NCI-H2227 (cell line): ENCODE measurements at regions not wholly inside any gene's neighbourhood (a gene's known extent, or its start where the extent isn't known, plus 50 kb on each side); places are given as distances from the start of the nearest gene placed in this dataset.

Experiments
- DNase-seq: peaks from one replicate; lab custom pipeline; 2025; ENCODE audit not compliant: unreplicated experiment; lab: John Stamatoyannopoulos, UW

DNA sequence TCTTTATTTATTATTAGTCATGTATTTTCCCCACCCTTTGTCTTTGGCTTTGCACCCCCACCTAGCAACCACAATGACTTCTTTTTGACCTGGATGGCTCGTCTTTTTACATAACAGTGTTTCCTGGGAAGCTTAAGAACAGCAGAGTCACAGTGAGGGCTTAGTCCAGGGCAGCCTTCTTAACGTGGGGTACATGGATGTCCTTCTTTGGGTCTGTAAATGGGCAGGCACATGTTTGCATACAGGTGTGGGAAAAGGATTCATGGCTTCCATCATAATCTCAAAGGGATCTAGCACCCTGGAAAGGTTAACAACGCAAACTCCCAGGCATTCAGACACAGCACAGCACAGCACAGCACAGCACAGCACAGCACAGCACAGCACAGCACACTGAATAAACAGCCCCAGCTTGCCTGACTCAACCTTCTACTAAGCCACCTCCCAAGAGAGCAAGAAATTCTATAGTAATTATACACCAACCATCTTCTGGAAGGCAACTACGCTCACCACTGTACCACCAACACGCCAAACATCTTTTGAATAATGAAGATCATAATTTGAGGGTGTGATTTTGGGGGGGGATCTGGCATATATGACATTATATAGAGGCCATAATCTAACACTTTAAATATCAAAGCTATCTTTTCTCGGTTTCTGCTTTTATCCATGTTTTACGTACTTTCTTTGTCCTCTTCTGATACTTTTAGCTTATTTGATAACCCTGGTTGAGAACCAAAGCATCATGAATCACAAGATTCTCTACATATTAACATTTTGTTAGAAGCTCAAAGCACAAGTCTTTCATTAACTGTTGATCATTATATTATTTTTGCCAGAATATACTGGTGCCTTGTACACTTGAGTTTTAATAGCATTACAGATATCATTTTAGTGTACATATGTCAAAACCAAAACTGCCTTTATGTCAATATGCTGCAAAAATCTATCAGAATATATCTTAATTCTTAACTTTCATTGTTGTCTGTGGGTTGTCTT lies 177.2 kb upstream of the KLF14 start:
- no peak for DNase-seq

GRCh38 chr7:130912082-130912861 lies 178.3 kb upstream of the KLF14 start:
- DNase-seq, result no peak

DNA sequence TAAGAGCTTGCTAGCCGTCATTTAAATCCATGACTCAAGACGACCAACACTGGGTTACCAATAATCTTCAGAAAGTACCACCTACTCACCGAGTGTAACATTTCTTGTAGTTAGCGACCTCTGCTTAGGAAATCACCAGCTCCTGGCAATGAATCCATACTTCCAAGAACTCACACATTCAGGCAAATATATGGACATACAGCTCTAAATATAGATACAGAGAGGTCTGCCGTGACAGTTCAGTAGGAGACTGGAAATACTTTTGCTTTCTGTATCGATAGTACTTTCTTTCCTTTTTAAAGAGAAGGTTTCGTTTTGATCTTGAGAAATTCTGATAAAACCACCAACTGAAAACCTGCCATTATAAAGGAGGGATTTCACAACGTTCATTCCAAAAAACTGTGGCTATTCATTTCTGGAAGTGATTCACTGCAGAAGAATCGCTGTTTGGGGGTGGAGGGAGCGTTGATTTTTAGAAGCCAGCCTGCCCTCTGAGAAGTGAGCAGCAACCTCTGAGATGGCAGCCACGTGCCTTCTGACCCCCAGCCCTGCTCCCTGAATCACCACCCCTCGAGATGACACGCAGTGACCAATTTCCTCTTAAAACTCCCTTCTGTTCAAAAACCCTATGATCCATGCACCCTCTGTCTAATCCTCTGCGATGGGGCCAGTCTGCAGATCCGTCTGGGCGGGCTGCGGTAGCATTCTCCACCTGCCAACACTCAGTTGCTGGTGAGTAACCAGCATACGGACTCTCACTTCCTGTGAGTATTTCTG lies 179.0 kb upstream of the KLF14 start:
- peak; percentile 44 for DNase-seq

DNA sequence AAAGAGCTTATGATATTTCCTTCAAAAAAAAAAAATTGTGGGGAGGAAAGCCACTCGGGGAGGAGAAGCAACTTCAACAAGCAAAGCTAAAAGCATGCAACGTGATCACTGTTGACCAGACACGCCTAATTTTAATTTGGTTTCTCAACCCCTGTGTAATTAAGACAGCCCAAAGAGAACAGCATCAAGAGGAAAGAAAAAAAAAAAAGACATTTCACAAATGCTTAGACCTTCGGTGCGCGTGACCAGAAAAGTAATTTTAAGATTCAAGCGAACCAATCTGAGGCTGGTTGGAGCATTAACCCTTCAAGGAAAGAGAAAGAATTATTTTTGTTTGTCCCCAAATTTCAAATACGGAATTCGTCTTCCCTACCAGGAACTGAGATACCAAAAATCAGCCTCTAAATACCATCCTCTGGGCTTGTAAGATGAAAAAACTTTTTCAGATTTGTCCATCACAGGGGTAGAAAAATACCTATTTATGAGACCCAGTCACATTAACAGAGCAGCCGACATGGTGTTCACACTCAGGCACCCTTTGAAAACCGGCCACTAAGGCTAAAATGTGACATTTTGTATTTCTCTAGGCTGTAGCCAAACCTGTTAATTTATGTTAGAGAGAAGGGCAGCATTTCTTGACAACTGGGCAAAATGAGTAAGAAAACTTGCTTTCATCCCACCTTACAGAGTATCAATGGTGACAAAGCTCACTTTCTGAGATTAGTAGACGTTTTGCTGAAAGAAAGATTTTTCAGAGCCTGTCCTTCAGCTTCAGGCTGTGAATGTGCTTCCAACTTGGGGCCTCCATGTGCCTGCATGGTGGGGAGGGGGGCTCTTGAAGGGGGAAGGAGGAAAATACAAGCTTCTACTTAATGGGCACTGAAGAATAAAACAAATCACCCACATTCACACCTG lies 179.9 kb upstream of the KLF14 start:
- no peak for DNase-seq

DNA sequence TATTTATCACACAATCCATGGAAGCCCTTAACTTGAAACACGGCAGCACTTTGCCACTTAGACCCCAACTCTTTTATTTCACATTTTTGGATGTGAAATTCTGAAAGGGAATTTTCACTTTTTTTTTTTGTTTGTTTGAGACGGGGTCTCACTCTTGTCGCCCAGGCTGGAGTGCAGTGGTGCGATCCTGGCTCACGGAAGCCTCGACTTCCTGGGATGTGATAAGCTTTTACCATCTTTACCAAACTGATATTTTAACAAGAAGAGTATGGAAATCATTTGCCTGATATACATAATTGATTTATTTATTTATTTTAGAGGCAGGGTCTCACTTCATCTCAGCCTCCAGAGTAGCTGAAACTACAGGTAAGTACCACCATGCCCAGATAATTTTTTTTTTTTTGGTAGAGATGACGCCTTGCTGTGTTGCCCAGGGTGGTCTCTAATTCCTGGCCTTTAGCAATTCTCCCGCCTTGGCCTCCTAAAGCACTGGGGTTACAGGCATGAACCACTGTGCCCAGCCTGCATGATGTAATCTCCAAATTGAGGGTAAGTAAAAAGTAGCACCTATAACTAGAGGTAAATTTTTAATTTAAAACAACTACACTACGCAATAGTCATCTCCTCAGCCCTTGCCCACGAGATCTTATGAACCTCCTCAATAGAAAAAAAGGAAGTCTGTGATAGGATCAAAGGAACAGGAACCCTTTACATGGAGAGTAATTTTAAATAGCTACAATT lies 180.7 kb upstream of the KLF14 start:
- DNase-seq, result no peak

- DNase-seq, result no peak
Measured at GRCh38 chr7:130917669-130918128, 183.7 kb upstream of the KLF14 start.

DNA sequence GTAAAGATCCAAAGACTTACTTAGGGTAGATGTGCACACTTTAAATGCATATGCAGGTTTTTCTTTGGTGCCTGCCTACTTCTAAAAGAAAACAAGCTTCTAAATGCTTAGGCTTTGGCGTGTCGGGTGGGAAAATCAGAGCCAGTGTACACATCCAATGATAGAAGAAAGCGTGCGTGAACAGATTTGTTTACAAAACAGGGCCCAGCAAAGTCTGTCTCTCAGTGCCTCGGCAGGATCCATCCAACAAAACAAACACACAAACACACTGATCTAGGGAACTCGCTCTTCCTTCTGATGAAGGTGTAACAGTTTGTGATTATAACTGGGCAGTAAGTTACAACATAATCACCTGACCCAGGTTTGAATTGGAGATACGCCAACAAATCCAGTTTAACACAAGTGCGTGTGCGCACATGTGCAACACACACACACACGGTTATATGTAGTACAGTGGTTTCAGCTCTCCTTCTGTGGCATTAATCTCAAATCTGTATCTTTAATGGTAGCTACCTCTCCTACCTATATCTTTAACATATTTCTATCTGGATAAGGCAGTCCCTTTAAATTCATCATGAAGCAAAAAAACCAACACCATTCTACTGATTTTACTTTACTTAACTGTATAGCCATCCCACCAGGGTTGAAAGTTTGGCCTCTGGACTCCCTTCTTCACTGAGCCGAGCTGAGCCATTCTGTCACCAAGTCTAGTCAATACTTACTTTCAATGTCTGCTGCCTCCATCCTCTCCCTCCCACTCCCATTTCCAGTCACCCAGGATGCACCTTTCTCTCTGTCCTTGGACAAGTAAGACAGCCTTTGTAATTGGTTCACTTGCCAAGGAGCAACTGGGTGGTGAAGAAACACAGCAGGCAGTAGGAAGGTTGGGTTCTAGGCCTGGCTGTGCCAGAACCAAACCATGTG lies 184.4 kb upstream of the KLF14 start:
- DNase-seq, result no peak

DNA sequence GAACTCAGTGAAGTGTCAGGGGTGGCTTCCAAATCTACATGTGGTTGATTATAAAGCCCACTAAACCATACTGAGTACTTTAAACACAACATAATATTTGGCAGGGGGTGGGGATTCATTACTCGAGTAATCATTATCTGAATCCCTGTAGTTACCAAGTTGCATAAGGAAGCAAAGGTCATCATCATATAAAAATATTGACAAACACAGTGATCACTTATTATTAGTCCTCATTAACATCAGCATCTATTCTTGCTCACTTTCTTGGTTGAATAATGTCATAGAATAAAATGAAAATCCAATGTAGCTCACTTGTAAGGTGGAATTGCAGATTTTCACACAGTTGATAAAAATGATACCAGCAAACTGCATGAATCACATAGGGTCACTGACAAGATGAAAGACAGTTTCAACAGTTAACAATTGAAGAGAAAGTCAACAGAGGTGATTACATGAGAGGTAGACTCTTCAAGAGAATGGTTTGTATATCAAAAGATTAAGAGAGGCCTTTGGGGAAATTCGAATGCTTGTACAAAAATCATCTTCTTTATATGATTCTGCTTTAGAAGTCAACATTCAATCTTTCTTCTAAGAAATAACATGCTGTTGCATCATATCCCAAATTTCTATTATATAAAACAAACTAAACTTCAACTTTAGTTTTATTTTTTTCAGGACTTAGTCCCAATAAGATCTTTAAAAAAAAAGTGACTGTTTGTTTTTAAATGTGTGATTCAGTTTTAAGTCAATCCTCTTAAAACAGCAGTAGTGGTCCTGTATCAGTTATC lies 185.5 kb upstream of the KLF14 start:
- DNase-seq, result no peak

DNA sequence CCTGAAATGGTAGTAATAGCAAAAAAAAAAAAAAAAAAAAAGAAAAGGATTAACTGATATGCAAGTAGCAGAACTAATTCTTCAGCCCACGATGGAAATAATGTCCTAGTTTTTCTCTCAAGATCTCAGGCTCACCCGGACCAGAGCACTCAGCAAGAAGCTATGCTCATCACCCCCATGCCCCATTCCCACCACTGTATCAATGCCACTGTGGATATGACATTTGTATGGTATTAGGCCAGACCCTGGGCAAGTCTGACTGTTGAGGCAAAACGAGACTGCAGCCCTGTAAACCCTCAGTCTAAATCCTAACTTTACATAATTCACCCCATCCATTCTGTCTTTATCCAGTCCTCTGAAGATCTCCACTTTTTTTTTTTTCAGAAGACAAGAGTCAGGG lies 186.1 kb upstream of the KLF14 start:
- no peak for DNase-seq

DNA sequence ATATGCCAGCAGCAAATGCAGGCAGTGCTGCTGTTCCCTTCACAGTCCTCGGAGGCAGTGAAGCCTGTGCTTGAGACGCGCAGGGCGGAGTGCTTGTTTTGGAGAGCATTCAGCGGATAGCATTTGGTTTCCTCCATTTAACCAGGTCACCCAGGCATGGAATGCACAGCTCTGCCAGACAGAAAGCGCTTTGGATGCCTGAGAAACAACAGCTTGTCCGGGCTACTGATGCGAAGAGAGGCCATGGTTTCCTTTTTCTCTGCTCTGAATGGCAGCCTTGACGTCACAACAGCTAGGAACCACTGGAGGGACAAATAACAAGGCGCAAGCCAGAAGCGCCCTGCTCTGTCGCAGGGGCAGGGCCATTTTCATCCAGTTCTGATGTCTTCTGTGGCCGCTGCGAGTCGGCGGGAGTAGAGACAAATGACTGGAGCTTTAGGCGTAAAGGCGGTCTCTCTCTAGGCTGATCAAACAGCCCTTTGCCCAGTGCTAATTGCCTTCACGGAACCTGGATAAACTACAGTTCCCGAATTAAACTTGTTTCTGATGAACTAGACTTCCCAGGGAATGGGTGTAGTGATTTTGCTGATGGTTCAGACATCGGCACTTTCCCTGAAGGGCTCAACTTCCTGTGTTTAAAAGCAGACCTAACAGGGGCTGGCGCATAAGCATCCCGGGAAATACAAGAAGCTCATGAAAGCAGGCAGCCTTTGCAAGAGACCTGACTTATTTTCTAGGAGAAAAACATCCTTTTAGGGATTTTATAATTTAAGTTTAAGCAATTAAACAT lies 187.6 kb upstream of the KLF14 start:
- peak; percentile 86 for DNase-seq

DNA sequence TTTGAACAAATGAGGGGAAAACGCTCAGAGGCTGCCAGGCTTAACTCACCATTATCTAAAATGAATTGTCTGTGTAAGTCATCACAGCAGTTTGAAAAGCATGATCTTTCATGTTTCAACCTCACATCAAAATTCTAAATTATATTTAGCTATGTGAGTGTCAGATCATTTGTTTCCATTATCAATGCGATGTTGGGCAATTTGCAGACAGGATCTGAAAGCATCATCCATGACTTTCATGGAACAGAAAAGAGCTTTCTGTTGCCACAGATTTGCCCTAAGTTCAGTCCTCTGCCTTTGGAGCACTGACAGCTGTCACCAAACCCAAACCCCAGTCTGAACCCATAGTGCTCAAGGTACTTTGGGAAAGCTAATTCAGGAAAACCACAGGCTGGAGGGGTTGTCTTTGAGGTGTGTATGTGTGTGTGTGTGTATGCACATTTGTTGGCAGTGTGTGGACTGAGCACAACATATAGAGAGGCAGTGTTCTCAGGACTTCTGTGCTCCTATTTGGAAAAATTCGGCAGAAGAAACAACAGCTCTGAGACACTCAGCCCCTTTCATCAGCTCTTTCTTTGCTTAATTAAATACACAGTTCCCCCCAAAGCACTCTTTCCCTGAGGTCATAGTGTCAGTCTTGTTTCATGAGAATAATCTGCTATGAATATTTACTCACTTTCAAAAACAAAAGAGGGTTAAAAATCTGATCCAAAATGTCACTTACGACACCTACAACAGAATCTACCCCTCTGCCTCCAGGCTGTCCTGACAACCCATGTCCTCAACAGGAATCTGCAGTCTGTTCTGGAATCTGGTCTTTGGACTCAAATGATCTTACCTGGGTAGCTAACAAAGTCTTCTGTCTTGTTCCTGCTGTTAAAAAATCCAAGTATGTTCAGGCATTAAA lies 188.5 kb upstream of the KLF14 start:
- DNase-seq, result peak; percentile 26

DNA sequence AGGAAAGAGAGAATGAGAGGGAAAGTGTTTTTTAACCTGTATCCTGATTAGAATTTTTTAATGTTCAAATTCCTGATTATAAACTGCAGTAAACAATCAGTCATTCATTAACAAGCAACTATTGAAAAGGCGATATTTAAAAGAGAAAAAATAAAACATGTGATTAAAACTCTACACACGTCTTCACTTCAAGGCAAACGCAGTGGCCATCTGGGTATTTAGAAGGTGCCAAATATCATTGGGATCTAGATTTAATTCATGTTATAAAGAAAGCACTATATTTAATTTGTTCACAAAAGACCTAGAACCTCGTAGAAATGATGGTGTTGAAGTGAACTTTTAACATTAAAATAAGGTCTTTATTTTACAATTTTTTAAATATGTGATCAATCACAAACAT lies 189.4 kb upstream of the KLF14 start:
- DNase-seq, result no peak

GRCh38 chr7:130923930-130924329 lies 189.9 kb upstream of the KLF14 start:
- no peak for DNase-seq

DNA sequence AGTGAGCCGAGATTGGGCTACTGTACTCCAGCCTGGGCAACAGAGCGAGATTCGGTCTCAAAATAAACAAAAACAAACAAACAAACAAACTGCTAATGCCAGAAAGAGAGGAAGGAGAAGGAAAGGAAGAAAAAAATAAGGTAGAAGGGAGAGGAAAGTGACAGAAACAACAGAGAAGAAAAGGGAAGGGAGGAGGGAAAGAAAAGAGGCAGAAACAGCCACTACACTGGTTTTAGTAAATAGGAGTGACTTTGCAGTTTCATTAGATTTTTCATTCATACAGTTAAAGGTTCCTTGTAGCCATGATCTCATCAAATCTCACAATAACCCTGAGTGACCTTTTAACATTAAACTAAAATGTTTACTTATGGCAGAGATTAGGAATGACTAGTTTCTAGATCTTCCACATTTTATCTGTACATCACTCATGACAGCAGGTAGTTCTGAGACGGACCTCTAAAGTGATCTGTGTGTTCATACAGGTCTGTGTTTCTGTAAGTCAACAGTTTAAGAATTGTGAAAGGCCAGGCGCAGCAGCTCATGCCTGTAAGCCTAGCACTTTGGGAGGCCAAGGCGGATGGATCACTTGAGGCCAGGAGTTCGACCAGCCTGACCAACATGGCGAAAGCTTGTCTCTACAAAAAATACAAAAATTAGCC lies 191.3 kb upstream of the KLF14 start:
- no peak for DNase-seq

DNA sequence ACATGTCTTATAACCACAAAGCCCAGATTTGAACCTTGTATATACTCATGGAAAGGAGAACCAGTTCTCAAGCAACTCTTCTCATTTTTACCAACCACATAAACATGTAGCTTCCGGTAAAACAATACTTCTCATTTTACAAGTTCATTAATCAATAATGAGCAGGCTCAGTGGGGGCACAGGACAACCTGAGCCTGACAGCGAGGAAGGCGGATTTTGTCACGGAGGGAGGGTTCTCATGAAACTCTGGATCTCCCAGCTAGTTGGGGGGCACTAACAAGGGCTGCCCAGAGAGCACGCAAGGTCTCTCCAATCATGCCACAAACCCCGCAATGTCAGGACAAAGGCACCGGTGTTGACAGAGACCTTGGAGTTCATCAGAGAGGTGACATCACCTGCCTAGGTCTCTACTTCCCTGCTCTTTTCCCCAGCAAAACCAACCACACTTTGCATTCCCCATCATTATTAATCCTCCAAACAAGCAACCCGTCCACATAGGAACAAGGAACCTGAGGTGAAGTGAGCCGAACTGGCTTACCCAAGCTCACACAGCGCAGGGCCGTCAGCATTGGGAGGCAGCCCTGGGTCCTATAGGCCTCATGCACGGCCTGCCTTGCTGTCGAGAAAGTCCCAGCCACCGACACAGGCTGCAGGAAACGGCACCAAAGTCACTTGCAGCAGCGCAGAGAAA lies 192.1 kb upstream of the KLF14 start:
- DNase-seq, result no peak
